ENCODE measurements at regions not wholly inside any gene's neighbourhood (a gene's known extent, or its start where the extent isn't known, plus 50 kb on each side); places are given as distances from the start of the nearest gene placed in this dataset.

GRCh38 chr20:6395695-6396094 lies 272.9 kb upstream of the FERMT1 start:
- Mint-ChIP-seq H3K27ac (no peak overlapping the region), H3K27me3 (ENCODE audit: low read depth) (peaks cover 4% of the 10 kb centered on the region), H3K9me3 (no peaks in the 10 kb centered on the region), H3K4me1 (peaks cover 8% of the 10 kb centered on the region), H3K36me3 (no peaks in the 10 kb centered on the region), H3K4me3 (no peak overlapping the region)
- TF ChIP-seq CTCF (IDR thresholded peaks at IDR 0.05; ENCODE audit: unreplicated experiment), result no peak
- DNase-seq (ENCODE audit: low spot score in 2 of 2, unreplicated experiment in 2 of 2), result no peak

- Mint-ChIP-seq H3K36me3 (no peaks in the 10 kb centered on the region), H3K4me3 (no peak overlapping the region), H3K4me1 (no peaks in the 10 kb centered on the region), H3K9me3 (no peaks in the 10 kb centered on the region), H3K27ac (no peak overlapping the region), H3K27me3 (ENCODE audit: low read depth) (peaks cover 4% of the 10 kb centered on the region)
- TF ChIP-seq CTCF (IDR thresholded peaks at IDR 0.05; ENCODE audit: unreplicated experiment), result no peak
- no peak for DNase-seq (ENCODE audit: low spot score in 2 of 2, unreplicated experiment in 2 of 2)
Measured at GRCh38 chr20:6388671-6389197, 265.9 kb upstream of the FERMT1 start.

- H3K36me3 Mint-ChIP-seq, result no peaks in the 10 kb centered on the region
- peaks cover 4% of the 10 kb centered on the region for H3K4me1 Mint-ChIP-seq
- TF ChIP-seq CTCF (IDR thresholded peaks at IDR 0.05; ENCODE audit: unreplicated experiment), result no peak
- no peak overlapping the region for H3K27ac Mint-ChIP-seq
- H3K4me3 Mint-ChIP-seq, result no peak overlapping the region
- peaks cover 5% of the 10 kb centered on the region for H3K27me3 Mint-ChIP-seq (ENCODE audit: low read depth)
- no peak for DNase-seq (ENCODE audit: low spot score in 2 of 2, unreplicated experiment in 2 of 2)
- H3K9me3 Mint-ChIP-seq, result no peaks in the 10 kb centered on the region
Measured at GRCh38 chr20:6384956-6385486, 262.2 kb upstream of the FERMT1 start.

- no peaks in the 10 kb centered on the region for H3K9me3 Mint-ChIP-seq
- peaks cover 5% of the 10 kb centered on the region for H3K27me3 Mint-ChIP-seq (ENCODE audit: low read depth)
- H3K4me3 Mint-ChIP-seq, result no peak overlapping the region
- DNase-seq (ENCODE audit: low spot score in 2 of 2, unreplicated experiment in 2 of 2), result no peak
- no peak overlapping the region for H3K27ac Mint-ChIP-seq
- TF ChIP-seq CTCF (IDR thresholded peaks at IDR 0.05; ENCODE audit: unreplicated experiment), result no peak
- H3K4me1 Mint-ChIP-seq, result peaks cover 4% of the 10 kb centered on the region
- no peaks in the 10 kb centered on the region for H3K36me3 Mint-ChIP-seq
Measured at GRCh38 chr20:6384380-6384779, 261.6 kb upstream of the FERMT1 start.

GRCh38 chr20:6381887-6382286 lies 259.1 kb upstream of the FERMT1 start:
- TF ChIP-seq CTCF (IDR thresholded peaks at IDR 0.05; ENCODE audit: unreplicated experiment), result peak; percentile 73
- H3K36me3 Mint-ChIP-seq, result no peaks in the 10 kb centered on the region
- DNase-seq (ENCODE audit: low spot score in 2 of 2, unreplicated experiment in 2 of 2), result no peak
- no peak overlapping the region for H3K27ac Mint-ChIP-seq
- H3K27me3 Mint-ChIP-seq (ENCODE audit: low read depth), result peaks cover 5% of the 10 kb centered on the region
- H3K9me3 Mint-ChIP-seq, result no peaks in the 10 kb centered on the region
- no peak overlapping the region for H3K4me3 Mint-ChIP-seq
- peaks cover 4% of the 10 kb centered on the region for H3K4me1 Mint-ChIP-seq

- TF ChIP-seq CTCF (IDR thresholded peaks at IDR 0.05; ENCODE audit: unreplicated experiment), result no peak
- Mint-ChIP-seq H3K4me3 (no peak overlapping the region), H3K27me3 (ENCODE audit: low read depth) (peaks cover 28% of the 10 kb centered on the region), H3K27ac (no peak overlapping the region), H3K4me1 (no peaks in the 10 kb centered on the region), H3K9me3 (peaks cover 21% of the 10 kb centered on the region), H3K36me3 (no peaks in the 10 kb centered on the region)
- DNase-seq (ENCODE audit: low spot score in 2 of 2, unreplicated experiment in 2 of 2), result no peak
Measured at GRCh38 chr20:6362245-6362644, 239.4 kb upstream of the FERMT1 start.
